Right lobe of liver (tissue), 4 donors: ENCODE measurements at regions not wholly inside any gene's neighbourhood (a gene's known extent, or its start where the extent isn't known, plus 50 kb on each side); places are given as distances from the start of the nearest gene placed in this dataset.

Experiments used
- CTCF ChIP-seq, 4 donors: fragments of 200-600 bp in 3 of 4; fragments of 450-650 bp in 1 of 4; IDR thresholded peaks; one replicate each; pipeline versions ENCODE4 v1.5.1 to v1.8.0; 2016 to 2022; ENCODE audit warnings: antibody characterized with exemption in 4 of 4, mild to moderate bottlenecking in 2 of 4
- POLR2A ChIP-seq: fragments of 450-650 bp; IDR thresholded peaks from one replicate; pipeline ENCODE4 v1.6.1; 2017; ENCODE audit warnings: antibody characterized with exemption, mild to moderate bottlenecking
- donor health status: DM: no; HTN: no; CAD: no.
- donor health status: DM: no; HTN: no; CAD: no.
- donor health status: DM: no; HTN: yes; CAD: no.

- TF ChIP-seq CTCF (IDR thresholded peaks at IDR 0.05) = no peak
- no peak for TF ChIP-seq POLR2A
These were observed 348.3 kb upstream of the CAMK1G start for GRCh38 chr1:209235166-209235565.
